HG02759 (cell line): ENCODE measurements at regions not wholly inside any gene's neighbourhood (a gene's known extent, or its start where the extent isn't known, plus 50 kb on each side); places are given as distances from the start of the nearest gene placed in this dataset.
A peak's percentile ranks its signal among the peaks of the same experiment; 100 is the strongest.
"Not testable (repeated sequence)": the region's sequence is repeated elsewhere in the genome, so short reads cannot be mapped to it uniquely, and the experiment has no call there.

Source experiments
- ATAC-seq: cut with Tn5 transposase; IDR thresholded peaks from one replicate; pipeline ENCODE4 v1.9.1; 2021; ENCODE audit warnings: mild to moderate bottlenecking, moderate library complexity; ENCODE audit not compliant: unreplicated experiment

DNA sequence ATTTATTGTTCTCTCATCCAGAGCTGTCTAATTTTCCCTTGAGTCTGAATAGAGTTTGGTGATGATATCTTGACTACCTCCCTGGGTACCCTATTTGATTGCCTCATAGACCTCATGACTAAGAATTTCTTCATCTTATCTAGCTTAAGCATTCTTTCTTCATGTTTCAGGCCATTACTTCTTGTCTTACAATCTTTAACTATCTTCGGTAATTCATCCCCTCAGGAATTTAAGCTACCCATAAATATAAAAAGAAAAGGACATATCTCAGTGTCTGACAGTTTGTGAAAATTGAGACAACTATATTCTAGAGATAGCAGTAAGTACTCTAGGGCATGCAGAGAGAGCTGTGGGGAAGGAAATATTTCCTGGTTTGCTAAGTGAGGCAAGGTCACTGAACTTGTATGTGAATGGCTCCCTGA, 466.1 kb upstream of the GRID2 start:
- no peak for ATAC-seq

DNA sequence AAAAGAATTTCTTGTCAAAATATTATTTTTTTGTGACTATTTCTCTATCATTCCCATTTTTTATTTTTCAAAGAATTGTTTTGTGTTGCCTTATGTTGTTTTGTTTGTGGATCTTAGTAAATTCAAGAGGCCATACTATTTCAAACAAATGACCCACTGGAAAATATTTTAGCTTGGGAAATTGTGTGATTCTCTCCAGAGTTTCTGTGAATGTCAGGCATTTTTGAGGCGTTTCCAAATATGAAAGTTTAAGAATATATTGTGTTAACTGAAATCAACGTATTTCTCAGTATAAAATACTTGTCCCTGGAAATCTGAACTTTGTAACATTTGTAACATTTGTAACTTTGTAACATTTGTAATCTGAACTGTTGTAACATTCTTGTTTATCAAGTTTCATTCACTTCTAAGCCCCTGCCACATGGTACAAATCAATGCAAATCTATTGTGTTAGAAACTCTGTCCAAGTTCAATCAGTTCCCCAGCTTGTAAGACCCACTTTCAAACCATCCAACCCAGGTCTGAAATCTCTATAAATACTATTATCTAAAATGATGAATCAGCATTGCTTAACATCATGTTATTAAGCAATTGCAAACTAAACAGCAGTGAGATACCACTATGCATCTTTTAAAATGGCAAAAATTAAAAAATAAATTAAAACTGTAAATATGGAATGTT, 465.4 kb upstream of the GRID2 start:
- no peak for ATAC-seq

- no peak for ATAC-seq
These were observed 463.4 kb upstream of the GRID2 start for GRCh38 chr4:91840359-91840758.

DNA sequence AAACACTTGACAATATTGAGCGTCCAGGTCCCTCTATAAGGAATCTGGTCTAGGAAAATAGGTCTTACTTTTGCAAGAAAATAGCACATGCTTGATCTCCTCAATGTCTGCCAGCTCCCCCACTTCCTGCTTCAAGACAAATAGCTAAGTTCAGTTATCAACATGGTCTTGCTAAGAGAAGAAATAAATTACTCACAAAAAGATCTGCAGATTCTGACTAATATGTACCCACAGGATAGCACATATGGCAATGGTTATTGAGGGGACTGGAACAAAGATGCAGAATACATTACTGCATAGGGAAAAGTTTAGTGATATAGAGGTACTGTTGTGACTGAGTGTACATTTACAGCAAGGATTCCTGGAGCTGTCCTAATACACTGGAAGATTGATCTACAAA, 457.5 kb upstream of the GRID2 start:
- no peak for ATAC-seq

DNA sequence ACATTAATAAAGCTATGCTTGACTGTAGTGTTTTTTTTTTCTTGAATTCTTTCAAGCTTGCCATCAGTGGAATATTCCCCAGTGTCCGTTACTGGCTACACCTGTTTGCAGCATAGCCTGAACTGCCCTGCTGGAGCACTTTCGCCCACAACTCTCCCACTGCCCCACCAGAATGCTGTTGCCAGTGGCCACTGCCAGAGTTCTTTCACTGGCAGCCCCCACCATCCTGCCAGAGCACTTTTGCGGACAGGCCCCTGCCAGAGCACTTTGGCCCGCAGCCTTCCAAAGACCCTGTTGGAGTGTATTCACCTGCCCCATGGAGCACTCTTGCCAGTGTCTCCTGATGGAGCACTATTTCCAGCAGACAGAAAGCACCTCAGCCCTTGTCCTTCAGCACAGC, 452.3 kb upstream of the GRID2 start:
- ATAC-seq = no peak

- no peak for ATAC-seq
These were observed 415.8 kb upstream of the GRID2 start for GRCh38 chr4:91887926-91888325.

DNA sequence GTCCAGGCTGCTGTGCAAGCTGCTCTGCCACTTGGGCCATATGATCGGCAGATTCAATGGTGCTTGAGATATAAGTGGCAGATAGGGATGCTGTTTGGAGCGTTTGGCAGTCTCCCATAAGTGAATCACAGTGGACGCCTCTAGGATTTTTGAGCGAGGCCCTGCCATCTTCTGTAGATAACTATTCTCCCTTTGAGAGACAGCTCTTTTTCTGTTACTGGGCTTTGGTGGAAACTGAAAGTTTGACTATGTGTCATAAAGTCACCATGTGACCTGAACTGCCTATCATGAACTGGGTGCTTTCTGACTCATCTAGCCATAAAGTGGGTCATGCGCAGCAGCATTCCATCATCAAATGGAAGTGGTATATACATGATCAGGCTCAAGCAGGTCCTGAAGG, 412.5 kb upstream of the GRID2 start:
- ATAC-seq = not testable (repeated sequence)

GRCh38 chr4:91894006-91894405, 409.8 kb upstream of the GRID2 start:
- no peak for ATAC-seq

- ATAC-seq = no peak
These were observed 399.2 kb upstream of the GRID2 start for GRCh38 chr4:91904556-91904955.

DNA sequence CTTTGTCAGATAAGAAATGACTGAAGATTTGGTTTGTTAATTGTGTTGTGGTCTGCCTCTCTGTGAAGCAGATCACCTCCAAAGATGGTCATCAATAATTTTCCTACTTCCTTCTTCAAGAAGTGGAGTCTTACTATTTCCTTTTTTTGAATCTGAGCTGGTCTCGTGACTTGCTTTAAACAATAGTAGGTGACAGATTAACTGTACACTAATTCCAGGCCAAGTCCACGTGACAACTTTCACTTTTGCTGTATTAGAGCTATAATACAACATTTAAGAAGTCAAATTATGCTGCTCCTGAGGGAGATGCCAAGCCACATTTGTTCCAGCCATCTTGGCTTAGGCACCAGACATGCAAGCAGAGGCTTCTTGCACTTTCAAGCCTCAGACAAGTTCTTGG, 393.8 kb upstream of the GRID2 start:
- peak; percentile 71 for ATAC-seq

DNA sequence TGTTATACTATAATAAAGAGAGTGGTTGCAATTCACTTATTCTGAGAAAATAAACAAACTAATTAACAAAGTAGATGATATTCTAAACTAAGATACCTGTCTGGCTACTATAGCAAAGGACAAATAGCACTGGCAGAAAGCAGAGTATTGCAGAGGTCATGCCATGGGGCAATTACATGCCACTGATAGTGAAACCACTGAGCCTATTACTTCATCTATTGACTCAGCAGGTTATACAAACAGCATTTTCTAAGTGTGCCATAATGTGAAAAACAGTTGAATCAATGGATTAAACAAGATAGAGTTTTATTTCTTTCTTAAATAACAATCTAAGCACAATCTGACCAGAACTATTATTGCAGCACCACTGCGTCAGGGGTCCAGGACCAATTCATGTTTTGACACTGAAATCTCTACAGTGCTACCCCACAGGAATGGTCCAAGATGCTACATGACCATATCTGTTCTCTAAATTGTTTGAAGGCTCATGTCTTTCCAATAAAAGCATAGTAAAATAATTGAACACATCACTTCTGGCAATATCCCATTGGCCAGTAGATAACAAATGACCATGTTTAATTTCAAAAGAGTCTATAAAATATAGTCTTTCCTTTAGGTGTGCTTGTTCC, 389.5 kb upstream of the GRID2 start:
- no peak for ATAC-seq

DNA sequence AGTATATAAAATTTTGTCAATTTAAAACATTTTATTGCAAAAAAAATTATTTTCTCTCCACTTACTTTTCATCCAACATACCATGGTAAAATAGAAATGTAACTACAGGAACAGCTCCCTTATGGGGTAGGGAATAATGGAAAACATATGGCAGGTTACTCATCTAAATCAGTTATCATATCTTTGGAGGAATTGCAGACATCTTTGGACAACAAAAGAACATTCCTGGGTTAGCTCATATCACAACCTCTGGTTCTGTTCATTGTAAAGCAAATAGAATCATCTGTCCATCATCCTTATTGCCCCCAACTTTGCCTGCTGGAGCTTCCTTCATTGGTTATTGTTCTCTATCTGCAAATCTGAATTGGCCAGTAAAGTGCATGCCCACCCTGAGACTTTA, 387.5 kb upstream of the GRID2 start:
- ATAC-seq = no peak

DNA sequence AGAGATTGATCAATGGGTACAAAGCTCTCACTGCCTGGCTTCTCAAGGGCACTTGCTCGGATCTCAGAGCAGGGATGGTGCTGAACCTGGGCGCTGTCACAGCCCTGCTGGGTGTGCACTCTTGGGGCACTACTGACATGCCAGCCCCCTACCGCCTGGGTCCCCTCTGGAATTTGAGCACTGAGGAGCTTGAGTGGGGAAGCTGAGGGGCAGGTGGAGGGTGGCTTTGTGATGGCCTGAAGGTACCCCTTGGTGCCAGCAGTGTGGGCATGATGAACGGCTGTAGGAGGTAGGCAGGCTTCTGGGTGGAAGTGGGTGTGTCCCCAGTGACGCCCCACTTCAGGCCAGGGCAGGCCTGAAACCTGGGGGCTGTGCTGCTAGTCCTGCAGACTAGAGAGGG, 379.1 kb upstream of the GRID2 start:
- no peak for ATAC-seq

DNA sequence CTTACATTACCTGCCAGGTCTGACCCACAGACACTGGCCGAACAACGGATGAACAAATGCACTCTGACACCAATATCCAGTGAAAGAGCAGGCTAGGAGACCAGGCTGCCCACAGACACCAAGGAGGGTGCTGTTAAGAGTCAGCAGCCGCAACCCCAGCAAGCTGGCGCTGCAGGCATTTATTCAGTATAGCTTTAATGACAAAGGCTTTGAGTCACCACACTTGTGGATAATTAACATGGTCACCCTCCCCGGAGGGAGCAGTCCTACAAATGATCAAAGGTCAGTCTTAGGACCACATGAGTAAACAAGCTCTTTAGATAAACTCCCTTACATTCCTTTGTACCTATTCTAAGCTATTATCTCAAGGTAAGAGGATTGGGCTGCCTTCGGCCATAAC, 368.5 kb upstream of the GRID2 start:
- no peak for ATAC-seq

DNA sequence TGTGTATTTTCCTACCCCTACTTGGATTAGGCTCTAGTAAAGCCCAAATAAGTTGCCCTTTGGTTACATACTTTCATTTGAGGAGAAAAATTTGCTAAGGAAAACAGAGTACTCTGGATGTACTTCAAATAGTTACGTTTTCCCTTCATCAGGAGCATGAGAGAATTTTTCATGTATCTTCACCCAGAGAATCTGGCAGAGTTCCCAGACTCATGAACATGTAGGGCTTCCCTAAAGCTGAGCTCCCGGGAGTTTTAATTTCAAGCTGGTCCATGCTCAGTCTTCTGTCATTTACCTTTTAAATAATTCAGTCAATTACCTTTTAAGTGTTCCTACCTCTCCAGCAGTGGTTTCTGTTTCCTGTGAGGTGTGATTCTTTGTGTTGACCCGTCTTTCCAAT, 367.5 kb upstream of the GRID2 start:
- no peak for ATAC-seq

DNA sequence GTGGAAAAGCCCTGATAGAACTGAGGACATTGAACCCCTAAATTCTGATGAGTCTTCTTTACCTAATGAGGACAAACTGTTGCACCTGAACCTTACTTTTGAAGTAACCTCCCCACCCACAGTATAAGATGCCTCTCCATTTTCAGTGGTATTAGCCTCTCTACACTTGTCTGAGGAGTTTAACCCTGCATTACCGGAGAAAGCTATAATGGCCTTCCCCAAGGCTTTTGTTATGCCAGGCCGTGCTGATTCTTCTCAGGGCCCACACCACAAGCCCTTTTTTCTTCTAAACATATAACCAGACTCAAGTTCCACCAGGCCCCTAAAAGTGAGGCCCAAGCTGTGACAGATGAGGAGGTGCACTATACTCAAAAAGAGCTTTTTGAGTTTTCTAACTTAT, 345.8 kb upstream of the GRID2 start:
- ATAC-seq = no peak

- no peak for ATAC-seq
These were observed 345.2 kb upstream of the GRID2 start for GRCh38 chr4:91958596-91958995.

DNA sequence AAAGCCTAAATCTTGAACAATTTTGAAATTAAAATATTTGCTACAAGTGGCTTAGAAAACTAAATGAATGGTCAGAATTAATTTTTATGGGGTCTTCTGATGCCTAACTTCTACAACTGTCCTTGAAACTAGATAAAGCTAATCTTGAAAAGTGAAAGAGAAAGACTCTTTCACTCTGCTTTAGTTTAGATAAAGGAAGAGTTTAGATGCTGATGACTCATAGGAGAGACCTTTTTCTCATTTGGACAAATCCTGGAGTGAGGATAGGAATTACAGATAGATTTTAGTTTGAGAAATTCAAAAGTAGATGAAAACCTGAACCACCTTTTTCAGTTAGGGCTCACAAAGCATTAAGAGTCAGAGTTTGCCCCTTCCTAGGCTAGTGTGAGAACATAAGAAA, 342.3 kb upstream of the GRID2 start:
- ATAC-seq = no peak

- no peak for ATAC-seq
These were observed 340.3 kb upstream of the GRID2 start for GRCh38 chr4:91963486-91963885.

- no peak for ATAC-seq
These were observed 338.6 kb upstream of the GRID2 start for GRCh38 chr4:91965166-91965565.

GRCh38 chr4:91973479-91974153, 330.1 kb upstream of the GRID2 start:
- no peak for ATAC-seq

DNA sequence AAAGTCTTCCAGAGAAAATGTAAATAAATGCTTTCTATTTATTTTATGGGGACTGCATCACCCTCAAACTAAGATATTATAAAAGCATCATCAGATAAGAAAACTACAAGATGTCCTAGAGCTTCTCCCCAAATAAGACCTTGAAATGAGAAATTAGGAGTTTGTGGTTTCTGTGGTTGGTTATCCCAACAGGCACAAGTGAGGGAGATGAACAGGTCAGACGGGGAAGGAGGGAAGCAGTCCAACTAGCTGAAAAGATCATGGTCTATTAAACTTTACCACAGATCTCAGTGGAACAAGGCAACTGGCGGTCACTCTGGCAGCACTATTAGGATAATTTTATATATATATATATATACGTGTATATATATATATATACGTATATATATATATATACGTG, 319.3 kb upstream of the GRID2 start:
- ATAC-seq = no peak
